H9 (cell line): ENCODE measurements at regions not wholly inside any gene's neighbourhood (a gene's known extent, or its start where the extent isn't known, plus 50 kb on each side); places are given as distances from the start of the nearest gene placed in this dataset.

Experiments used
- DNase-seq: peaks from one replicate; pipeline ENCODE4 v3.0.0-alpha.2; 2017
- H2AFZ ChIP-seq: one replicate; pipeline ENCODE4 v1.6.1; 2013; ENCODE audit warnings: mild to moderate bottlenecking, low read length, control low read depth, moderate library complexity
- H2AK5ac ChIP-seq: 2 replicates; pipeline ENCODE4 v1.6.1; 2013; ENCODE audit warnings: low read length, control low read depth, mixed read lengths; ENCODE audit not compliant: insufficient read length
- H2BK120ac ChIP-seq: one replicate; pipeline ENCODE4 v1.6.1; 2013; ENCODE audit warnings: low read depth, mild to moderate bottlenecking, low read length, control low read depth, inconsistent platforms; ENCODE audit not compliant: poor library complexity, severe bottlenecking
- H2BK12ac ChIP-seq: 2 replicates; pipeline ENCODE4 v1.6.1; 2013; ENCODE audit warnings: low read length, control low read depth, mixed read lengths, low read depth; ENCODE audit not compliant: insufficient read length
- H2BK15ac ChIP-seq: 2 replicates; pipeline ENCODE4 v1.6.1; 2013; ENCODE audit warnings: low read depth, low read length, control low read depth
- H2BK20ac ChIP-seq: one replicate; pipeline ENCODE4 v1.6.1; 2013; ENCODE audit warnings: low read depth, mild to moderate bottlenecking, low read length, control low read depth, inconsistent platforms; ENCODE audit not compliant: poor library complexity, severe bottlenecking
- H2BK5ac ChIP-seq: 2 replicates; pipeline ENCODE4 v1.6.1; 2013; ENCODE audit warnings: low read length, control low read depth, mixed read lengths; ENCODE audit not compliant: insufficient read length
- H3K14ac ChIP-seq: 2 replicates; pipeline ENCODE4 v1.6.1; 2013; ENCODE audit warnings: low read length, control low read depth; ENCODE audit not compliant: insufficient read depth
- H3K18ac ChIP-seq: 2 replicates; pipeline ENCODE4 v1.6.1; 2013; ENCODE audit warnings: low read depth, mild to moderate bottlenecking, mixed read lengths, low read length, control low read depth; ENCODE audit not compliant: insufficient read length
- H3K23ac ChIP-seq: 2 replicates; pipeline ENCODE4 v1.6.1; 2013; ENCODE audit warnings: low read length, control low read depth, mixed read lengths, low read depth; ENCODE audit not compliant: insufficient read length
- H3K23me2 ChIP-seq: 2 replicates; pipeline ENCODE4 v1.6.1; 2013; ENCODE audit warnings: low read depth, mild to moderate bottlenecking, mixed read lengths, low read length, control low read depth; ENCODE audit not compliant: insufficient read length, poor library complexity, severe bottlenecking
- H3K27ac ChIP-seq: 2 replicates; pipeline ENCODE4 v1.5.1; 2013; ENCODE audit warnings: low read length, control low read depth, mixed read lengths, low read depth; ENCODE audit not compliant: insufficient read length
- H3K27me3 ChIP-seq: 2 replicates; pipeline ENCODE4 v1.6.1; 2013; ENCODE audit warnings: low read length, control low read depth, inconsistent platforms; ENCODE audit not compliant: insufficient read depth
- H3K4ac ChIP-seq: 2 replicates; pipeline ENCODE4 v1.6.1; 2013; ENCODE audit warnings: low read depth, mild to moderate bottlenecking, control low read depth, inconsistent platforms, low read length, moderate library complexity
- H3K4me1 ChIP-seq: 2 replicates; pipeline ENCODE4 v1.6.1; 2013; ENCODE audit warnings: low read length, control low read depth, inconsistent platforms; ENCODE audit not compliant: insufficient read depth
- H3K4me2 ChIP-seq: 2 replicates; pipeline ENCODE4 v1.6.1; 2013; ENCODE audit warnings: low read length, control low read depth, mixed read lengths; ENCODE audit not compliant: insufficient read length, insufficient read depth
- H3K56ac ChIP-seq: 2 replicates; pipeline ENCODE4 v1.6.1; 2013; ENCODE audit warnings: low read depth, mild to moderate bottlenecking, mixed read lengths, low read length, control low read depth; ENCODE audit not compliant: insufficient read length
- H3K79me1 ChIP-seq: 2 replicates; pipeline ENCODE4 v1.6.1; 2013; ENCODE audit warnings: low read depth, mild to moderate bottlenecking, moderate library complexity, low read length, control low read depth, inconsistent platforms; ENCODE audit not compliant: insufficient read depth, poor library complexity, severe bottlenecking
- H3K79me2 ChIP-seq: 2 replicates; pipeline ENCODE4 v1.6.1; 2013; ENCODE audit warnings: low read length, control low read depth, inconsistent platforms; ENCODE audit not compliant: insufficient read depth
- H3K9ac ChIP-seq: 2 replicates; pipeline ENCODE4 v1.6.1; 2013; ENCODE audit warnings: low read length, control low read depth, mixed read lengths; ENCODE audit not compliant: insufficient read length; ENCODE audit errors: extremely low read depth
- H3K9me3 ChIP-seq: one replicate; pipeline ENCODE4 v1.6.1; 2013; ENCODE audit warnings: low read depth, low read length, inconsistent platforms; ENCODE audit not compliant: control insufficient read depth
- H3T11ph ChIP-seq: one replicate; pipeline ENCODE4 v1.6.1; 2013; ENCODE audit warnings: mild to moderate bottlenecking, low read length, control low read depth, inconsistent platforms
- H4K20me1 ChIP-seq: one replicate; pipeline ENCODE4 v1.6.1; 2013; ENCODE audit not compliant: control insufficient read depth, insufficient read length, insufficient read depth
- H4K5ac ChIP-seq: 2 replicates; pipeline ENCODE4 v1.6.1; 2013; ENCODE audit warnings: low read depth, mild to moderate bottlenecking, mixed read lengths, low read length, control low read depth; ENCODE audit not compliant: insufficient read length
- H4K8ac ChIP-seq: replicated peaks from 2 replicates; pipeline ENCODE4 v1.6.1; 2013; ENCODE audit warnings: low read length, control low read depth, mixed read lengths, low read depth; ENCODE audit not compliant: insufficient read length
- H4K91ac ChIP-seq: 2 replicates; pipeline ENCODE4 v1.6.1; 2013; ENCODE audit warnings: low read depth, mild to moderate bottlenecking, moderate library complexity, mixed read lengths, low read length, control low read depth; ENCODE audit not compliant: insufficient read length
- H3K27ac Mint-ChIP-seq, 3 experiments: 2 replicates in 2 of 3; 3 replicates in 1 of 3; pipeline ENCODE4 v1.8.0; 2020 to 2021; ENCODE audit warnings: mixed read lengths in 3 of 3, mild to moderate bottlenecking in 1 of 3, moderate library complexity in 1 of 3
- H3K27me3 Mint-ChIP-seq: 2 replicates; pipeline ENCODE4 v1.8.0; 2021; ENCODE audit warnings: low read depth, mild to moderate bottlenecking, moderate library complexity, mixed read lengths
- H3K36me3 Mint-ChIP-seq, 3 experiments: 2 replicates in 2 of 3; 3 replicates in 1 of 3; pipeline ENCODE4 v1.8.0; 2020 to 2021; ENCODE audit warnings: low read depth in 3 of 3, mixed read lengths in 3 of 3; ENCODE audit not compliant: insufficient read depth in 1 of 3
- H3K4me1 Mint-ChIP-seq, 2 experiments: 2 replicates each; pipeline ENCODE4 v1.8.0; 2020; ENCODE audit warnings: mixed read lengths in 2 of 2
- H3K4me3 Mint-ChIP-seq, 2 experiments: 2 replicates in 1 of 2; 3 replicates in 1 of 2; pipeline ENCODE4 v1.8.0; 2020 to 2021; ENCODE audit warnings: mild to moderate bottlenecking in 2 of 2, mixed read lengths in 2 of 2, moderate library complexity in 1 of 2
- H3K9me3 Mint-ChIP-seq, 2 experiments: 2 replicates in 1 of 2; 3 replicates in 1 of 2; pipeline ENCODE4 v1.8.0; 2020; ENCODE audit warnings: mild to moderate bottlenecking in 2 of 2, mixed read lengths in 2 of 2, moderate library complexity in 1 of 2
- WGBS: extraction: QIAGEN DNeasy Blood & Tissue Kit; methylation state at CpG from one replicate; pipeline ENCODE4 v1.1.7; 2013; ENCODE audit warnings: missing lambda C conversion rate, low lambda C conversion rate, mixed read lengths; ENCODE audit not compliant: insufficient read length; ENCODE audit errors: extremely low coverage; 5-methylcytosine and 5-hydroxymethylcytosine counted together
- TF ChIP-seq, protein P1 (sequence below): fragments of 200-600 bp; sonication (generic); conservative IDR thresholded peaks from 3 replicates; pipeline ENCODE4 v1.8.0; 2021; ENCODE audit warnings: antibody characterized with exemption, mild to moderate bottlenecking

- Histone ChIP-seq H2BK20ac (no peak overlapping the region), H3K14ac (no peak overlapping the region), H2BK5ac (no peak overlapping the region), H2AK5ac (no peak overlapping the region), H3K23ac (no peak overlapping the region), H2BK120ac (no peak overlapping the region), H3K4me2 (no peak overlapping the region), H3K27ac (no peak overlapping the region), H3T11ph (no peak overlapping the region), H3K9me3 (no peaks in the 10 kb centered on the region), H4K8ac (no peak overlapping the region), H4K20me1 (no peaks in the 10 kb centered on the region), H3K79me2 (no peaks in the 10 kb centered on the region), H3K23me2 (no peaks in the 10 kb centered on the region), H3K4ac (no peak overlapping the region), H3K18ac (no peak overlapping the region), H4K91ac (no peak overlapping the region), H2AFZ (no peak overlapping the region), H3K27me3 (no peaks in the 10 kb centered on the region), H3K79me1 (no peaks in the 10 kb centered on the region), H3K4me1 (no peaks in the 10 kb centered on the region), H2BK12ac (no peak overlapping the region), H4K5ac (no peak overlapping the region), H3K9ac (no peak overlapping the region), H3K56ac (no peak overlapping the region), H2BK15ac (no peak overlapping the region)
- Mint-ChIP-seq H3K27ac (no peak overlapping the region), H3K4me3 (no peak overlapping the region), H3K9me3 (peaks cover 3 to 6% of the 10 kb centered on the region in 2 experiments; a peak in 3 of 5 replicates), H3K4me1 (peaks cover 0 to 7% of the 10 kb centered on the region in 2 experiments; a peak in 1 of 4 replicates), H3K27me3 (no peaks in the 10 kb centered on the region), H3K36me3 (peaks cover 2 to 5% (median 2%) of the 10 kb centered on the region in 3 experiments; a peak in 2 of 7 replicates)
- TF ChIP-seq, protein P1, sequence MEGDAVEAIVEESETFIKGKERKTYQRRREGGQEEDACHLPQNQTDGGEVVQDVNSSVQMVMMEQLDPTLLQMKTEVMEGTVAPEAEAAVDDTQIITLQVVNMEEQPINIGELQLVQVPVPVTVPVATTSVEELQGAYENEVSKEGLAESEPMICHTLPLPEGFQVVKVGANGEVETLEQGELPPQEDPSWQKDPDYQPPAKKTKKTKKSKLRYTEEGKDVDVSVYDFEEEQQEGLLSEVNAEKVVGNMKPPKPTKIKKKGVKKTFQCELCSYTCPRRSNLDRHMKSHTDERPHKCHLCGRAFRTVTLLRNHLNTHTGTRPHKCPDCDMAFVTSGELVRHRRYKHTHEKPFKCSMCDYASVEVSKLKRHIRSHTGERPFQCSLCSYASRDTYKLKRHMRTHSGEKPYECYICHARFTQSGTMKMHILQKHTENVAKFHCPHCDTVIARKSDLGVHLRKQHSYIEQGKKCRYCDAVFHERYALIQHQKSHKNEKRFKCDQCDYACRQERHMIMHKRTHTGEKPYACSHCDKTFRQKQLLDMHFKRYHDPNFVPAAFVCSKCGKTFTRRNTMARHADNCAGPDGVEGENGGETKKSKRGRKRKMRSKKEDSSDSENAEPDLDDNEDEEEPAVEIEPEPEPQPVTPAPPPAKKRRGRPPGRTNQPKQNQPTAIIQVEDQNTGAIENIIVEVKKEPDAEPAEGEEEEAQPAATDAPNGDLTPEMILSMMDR, result no peak
- WGBS, result no CpG with 5 or more reads among the region's 2 CpGs
- DNase-seq, result no peak
Observed at GRCh38 chr1:222973561-222973960, 158.7 kb downstream of the DISP1 start.
